HG03354 (cell line): ENCODE measurements at regions not wholly inside any gene's neighbourhood (a gene's known extent, or its start where the extent isn't known, plus 50 kb on each side); places are given as distances from the start of the nearest gene placed in this dataset.
A peak's percentile ranks its signal among the peaks of the same experiment; 100 is the strongest.
"Not testable (repeated sequence)": the region's sequence is repeated elsewhere in the genome, so short reads cannot be mapped to it uniquely, and the experiment has no call there.

Experiments
- ATAC-seq: cut with Tn5 transposase; IDR thresholded peaks from one replicate; pipeline ENCODE4 v1.9.1; 2021; ENCODE audit warnings: mild to moderate bottlenecking; ENCODE audit not compliant: unreplicated experiment, poor library complexity, severe bottlenecking

- peak; percentile 94 for ATAC-seq
Measured at GRCh38 chr12:33587784-33588712, 148.4 kb upstream of the SYT10 start.

- ATAC-seq, result peak; percentile 62
Measured at GRCh38 chr12:33588725-33589405, 149.2 kb upstream of the SYT10 start.

- ATAC-seq, result no peak
Measured at GRCh38 chr12:33589576-33590114, 150.0 kb upstream of the SYT10 start.

- no peak for ATAC-seq
Measured at GRCh38 chr12:33593753-33594152, 154.1 kb upstream of the SYT10 start.

- ATAC-seq, result no peak
Measured at GRCh38 chr12:33596061-33596460, 156.4 kb upstream of the SYT10 start.

GRCh38 chr12:33596814-33597213, 157.2 kb upstream of the SYT10 start:
- no peak for ATAC-seq

- ATAC-seq, result no peak
Measured at GRCh38 chr12:33602515-33602914, 162.9 kb upstream of the SYT10 start.

- peak; percentile 63 for ATAC-seq
Measured at GRCh38 chr12:33605757-33606156, 166.1 kb upstream of the SYT10 start.

- ATAC-seq, result no peak
Measured at GRCh38 chr12:33609910-33610309, 170.3 kb upstream of the SYT10 start.

GRCh38 chr12:33614630-33615029, 175.0 kb upstream of the SYT10 start:
- no peak for ATAC-seq

- no peak for ATAC-seq
Measured at GRCh38 chr12:33617218-33617617, 177.6 kb upstream of the SYT10 start.

- ATAC-seq, result no peak
Measured at GRCh38 chr12:33628087-33628486, 188.5 kb upstream of the SYT10 start.

- ATAC-seq, result peak; percentile 61
Measured at GRCh38 chr12:33634544-33634943, 194.9 kb upstream of the SYT10 start.

GRCh38 chr12:33636930-33637329, 197.3 kb upstream of the SYT10 start:
- ATAC-seq, result not testable (repeated sequence)

GRCh38 chr12:33639975-33640374, 200.4 kb upstream of the SYT10 start:
- no peak for ATAC-seq

- no peak for ATAC-seq
Measured at GRCh38 chr12:33649992-33650391, 210.4 kb upstream of the SYT10 start.

GRCh38 chr12:33650832-33651231, 211.2 kb upstream of the SYT10 start:
- ATAC-seq, result no peak

GRCh38 chr12:33653362-33653761, 213.7 kb upstream of the SYT10 start:
- ATAC-seq, result no peak

- no peak for ATAC-seq
Measured at GRCh38 chr12:33654313-33654712, 214.7 kb upstream of the SYT10 start.

- ATAC-seq, result no peak
Measured at GRCh38 chr12:33663000-33663654, 223.5 kb upstream of the SYT10 start.
